ENCODE measurements at regions not wholly inside any gene's neighbourhood (a gene's known extent, or its start where the extent isn't known, plus 50 kb on each side); places are given as distances from the start of the nearest gene placed in this dataset.

DNA sequence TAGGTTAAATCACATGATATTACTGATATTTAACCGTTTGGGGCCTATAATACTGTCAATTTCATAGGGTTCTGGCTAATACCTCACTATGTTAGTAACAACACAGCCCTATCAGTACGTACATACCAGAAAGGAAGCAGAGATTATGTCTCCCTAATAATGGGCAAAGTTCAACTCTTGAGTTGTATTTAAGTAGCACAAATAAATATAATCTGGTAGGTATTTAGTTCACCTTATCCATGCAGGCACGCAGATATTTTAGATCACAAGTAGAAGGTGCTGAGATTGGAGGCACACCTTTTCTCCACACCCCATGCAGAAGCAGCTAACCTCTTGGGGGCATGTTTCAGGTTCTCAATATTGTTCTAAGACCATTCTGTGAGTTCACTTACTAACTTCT lies 118.9 kb downstream of the IRS1 start:
- no peak overlapping the region for H3K4me3 ChIP-seq (ENCODE audit: insufficient read depth, low read depth, low read length)
- H3K27me3 ChIP-seq (ENCODE audit: control insufficient read depth, insufficient read depth, low read length) = no peaks in the 10 kb centered on the region
- DNase-seq = no peak
- H3K36me3 ChIP-seq (replicated peaks; ENCODE audit: control insufficient read depth, insufficient read depth, low read length) = no peaks in the 10 kb centered on the region

GRCh38 chr2:226679389-226680065 lies 120.1 kb downstream of the IRS1 start:
- DNase-seq = no peak

GRCh38 chr2:226678422-226678821 lies 121.2 kb downstream of the IRS1 start:
- Histone ChIP-seq H3K27me3 (ENCODE audit: control insufficient read depth, insufficient read depth, low read length) (no peaks in the 10 kb centered on the region), H3K36me3 (replicated peaks; ENCODE audit: control insufficient read depth, insufficient read depth, low read length) (no peaks in the 10 kb centered on the region), H3K4me3 (ENCODE audit: insufficient read depth, low read depth, low read length) (no peak overlapping the region)
- no peak for DNase-seq

More at GRCh38 chr2:226679389-226680065, 120.1 kb downstream of the IRS1 start:
- Histone ChIP-seq H3K36me3 (replicated peaks; ENCODE audit: control insufficient read depth, insufficient read depth, low read length) (no peaks in the 10 kb centered on the region), H3K27me3 (ENCODE audit: control insufficient read depth, insufficient read depth, low read length) (no peaks in the 10 kb centered on the region), H3K4me3 (ENCODE audit: insufficient read depth, low read depth, low read length) (no peak overlapping the region)

GRCh38 chr2:226677080-226677479 lies 122.5 kb downstream of the IRS1 start:
- Histone ChIP-seq H3K27me3 (ENCODE audit: control insufficient read depth, insufficient read depth, low read length) (no peaks in the 10 kb centered on the region), H3K36me3 (replicated peaks; ENCODE audit: control insufficient read depth, insufficient read depth, low read length) (no peaks in the 10 kb centered on the region), H3K4me3 (ENCODE audit: insufficient read depth, low read depth, low read length) (no peak overlapping the region)
- no peak for DNase-seq

- no peak for DNase-seq
- H3K4me3 ChIP-seq (ENCODE audit: insufficient read depth, low read depth, low read length) = no peak overlapping the region
- no peaks in the 10 kb centered on the region for H3K27me3 ChIP-seq (ENCODE audit: control insufficient read depth, insufficient read depth, low read length)
- no peaks in the 10 kb centered on the region for H3K36me3 ChIP-seq (replicated peaks; ENCODE audit: control insufficient read depth, insufficient read depth, low read length)
Measured at GRCh38 chr2:226676618-226677017, 123.0 kb downstream of the IRS1 start.

GRCh38 chr2:226674123-226674522 lies 125.5 kb downstream of the IRS1 start:
- H3K27me3 ChIP-seq (ENCODE audit: control insufficient read depth, insufficient read depth, low read length) = no peaks in the 10 kb centered on the region
- DNase-seq = no peak
- no peak overlapping the region for H3K4me3 ChIP-seq (ENCODE audit: insufficient read depth, low read depth, low read length)
- no peaks in the 10 kb centered on the region for H3K36me3 ChIP-seq (replicated peaks; ENCODE audit: control insufficient read depth, insufficient read depth, low read length)

DNA sequence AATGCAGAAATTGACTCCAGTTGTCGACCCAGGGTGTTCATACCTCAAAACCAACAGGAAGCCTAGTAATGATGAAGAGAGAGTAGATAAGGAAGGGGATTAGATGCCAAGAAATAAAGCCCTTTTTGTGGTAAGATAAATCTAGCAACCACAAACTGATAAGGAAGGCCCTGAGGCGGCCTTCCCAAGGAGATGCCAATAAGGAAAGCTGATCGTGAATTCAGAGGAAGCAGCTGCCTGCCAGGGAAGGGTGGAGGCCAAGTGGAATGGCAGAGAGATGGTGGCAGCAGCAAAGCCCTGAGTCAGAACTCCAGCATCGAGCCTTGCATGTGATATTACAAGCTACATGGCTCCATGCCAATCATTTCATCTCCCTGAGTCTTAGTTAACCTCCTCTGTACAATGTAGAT lies 126.3 kb downstream of the IRS1 start:
- no peak for DNase-seq
- no peaks in the 10 kb centered on the region for H3K36me3 ChIP-seq (replicated peaks; ENCODE audit: control insufficient read depth, insufficient read depth, low read length)
- H3K4me3 ChIP-seq (ENCODE audit: insufficient read depth, low read depth, low read length) = no peak overlapping the region
- H3K27me3 ChIP-seq (ENCODE audit: control insufficient read depth, insufficient read depth, low read length) = no peaks in the 10 kb centered on the region

- no peak for DNase-seq
- no peaks in the 10 kb centered on the region for H3K36me3 ChIP-seq (replicated peaks; ENCODE audit: control insufficient read depth, insufficient read depth, low read length)
- no peak overlapping the region for H3K4me3 ChIP-seq (ENCODE audit: insufficient read depth, low read depth, low read length)
- H3K27me3 ChIP-seq (ENCODE audit: control insufficient read depth, insufficient read depth, low read length) = no peaks in the 10 kb centered on the region
Measured at GRCh38 chr2:226671141-226671676, 128.4 kb downstream of the IRS1 start.

GRCh38 chr2:226669905-226670304 lies 129.7 kb downstream of the IRS1 start:
- Histone ChIP-seq H3K27me3 (ENCODE audit: control insufficient read depth, insufficient read depth, low read length) (no peaks in the 10 kb centered on the region), H3K4me3 (ENCODE audit: insufficient read depth, low read depth, low read length) (no peak overlapping the region), H3K36me3 (replicated peaks; ENCODE audit: control insufficient read depth, insufficient read depth, low read length) (no peaks in the 10 kb centered on the region)
- no peak for DNase-seq

GRCh38 chr2:226669249-226669648 lies 130.4 kb downstream of the IRS1 start:
- H3K36me3 ChIP-seq (replicated peaks; ENCODE audit: control insufficient read depth, insufficient read depth, low read length) = no peaks in the 10 kb centered on the region

GRCh38 chr2:226667736-226668135 lies 131.9 kb downstream of the IRS1 start:
- Histone ChIP-seq H3K36me3 (replicated peaks; ENCODE audit: control insufficient read depth, insufficient read depth, low read length) (no peaks in the 10 kb centered on the region), H3K4me3 (ENCODE audit: insufficient read depth, low read depth, low read length) (no peak overlapping the region), H3K27me3 (ENCODE audit: control insufficient read depth, insufficient read depth, low read length) (no peaks in the 10 kb centered on the region)
- DNase-seq = no peak

More at GRCh38 chr2:226669249-226669648, 130.4 kb downstream of the IRS1 start:
- DNase-seq = no peak
- Histone ChIP-seq H3K27me3 (ENCODE audit: control insufficient read depth, insufficient read depth, low read length) (no peaks in the 10 kb centered on the region), H3K4me3 (ENCODE audit: insufficient read depth, low read depth, low read length) (no peak overlapping the region)

DNA sequence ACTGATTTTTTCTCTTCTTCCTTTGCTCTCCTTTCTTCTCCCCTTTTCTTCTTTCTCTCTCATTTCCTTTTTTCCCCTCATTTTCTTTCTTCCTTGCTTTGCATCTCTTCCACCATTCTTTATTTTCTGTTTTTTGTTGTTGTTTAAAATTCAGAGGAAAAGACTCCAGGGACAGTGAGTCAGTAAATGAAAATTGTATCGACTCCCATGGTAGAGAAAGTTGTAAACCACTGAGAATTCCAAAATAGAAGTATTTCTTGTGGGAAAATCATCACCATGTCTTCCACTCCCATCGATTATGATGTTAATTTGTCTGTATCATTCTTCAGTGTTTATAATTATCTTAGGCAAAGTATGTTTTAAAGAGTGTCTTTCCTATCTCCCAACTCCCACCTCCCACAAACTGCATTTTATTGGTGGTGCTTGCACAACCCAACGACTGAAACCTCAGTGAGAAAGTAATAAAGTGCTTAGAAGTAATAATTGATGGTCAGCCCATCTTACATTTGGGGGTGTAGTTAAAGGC lies 134.3 kb downstream of the IRS1 start:
- Histone ChIP-seq H3K36me3 (replicated peaks; ENCODE audit: control insufficient read depth, insufficient read depth, low read length) (no peaks in the 10 kb centered on the region), H3K4me3 (ENCODE audit: insufficient read depth, low read depth, low read length) (no peak overlapping the region), H3K27me3 (ENCODE audit: control insufficient read depth, insufficient read depth, low read length) (no peaks in the 10 kb centered on the region)
- no peak for DNase-seq

DNA sequence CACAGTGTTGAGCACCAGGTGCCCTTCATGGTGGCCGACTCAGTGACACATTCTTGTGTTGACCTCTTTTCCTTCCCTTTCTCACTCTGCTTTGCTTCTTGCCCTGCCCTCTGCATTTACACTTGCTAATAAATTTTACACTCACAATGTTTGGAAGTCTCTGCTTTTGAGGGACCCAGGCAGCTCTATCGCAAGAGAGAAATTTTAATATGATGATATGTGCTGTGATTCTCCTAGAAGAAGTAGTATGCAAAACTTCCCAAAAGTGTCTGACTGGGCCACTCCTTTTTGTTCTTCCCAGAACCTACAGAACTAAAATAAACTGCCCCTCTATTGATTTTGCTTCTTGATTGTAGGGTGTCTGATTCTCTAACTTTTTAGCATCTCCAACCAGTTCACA lies 135.0 kb downstream of the IRS1 start:
- no peak for DNase-seq
- no peak overlapping the region for H3K4me3 ChIP-seq (ENCODE audit: insufficient read depth, low read depth, low read length)
- no peaks in the 10 kb centered on the region for H3K36me3 ChIP-seq (replicated peaks; ENCODE audit: control insufficient read depth, insufficient read depth, low read length)
- H3K27me3 ChIP-seq (ENCODE audit: control insufficient read depth, insufficient read depth, low read length) = no peaks in the 10 kb centered on the region

GRCh38 chr2:226664140-226664539 lies 135.5 kb downstream of the IRS1 start:
- DNase-seq = no peak
- Histone ChIP-seq H3K4me3 (ENCODE audit: insufficient read depth, low read depth, low read length) (no peak overlapping the region), H3K36me3 (replicated peaks; ENCODE audit: control insufficient read depth, insufficient read depth, low read length) (no peaks in the 10 kb centered on the region), H3K27me3 (ENCODE audit: control insufficient read depth, insufficient read depth, low read length) (no peaks in the 10 kb centered on the region)

GRCh38 chr2:226661789-226662545 lies 137.7 kb downstream of the IRS1 start:
- H3K27me3 ChIP-seq (ENCODE audit: control insufficient read depth, insufficient read depth, low read length) = no peaks in the 10 kb centered on the region
- no peak overlapping the region for H3K4me3 ChIP-seq (ENCODE audit: insufficient read depth, low read depth, low read length)
- no peaks in the 10 kb centered on the region for H3K36me3 ChIP-seq (replicated peaks; ENCODE audit: control insufficient read depth, insufficient read depth, low read length)
- no peak for DNase-seq
